ENCODE measurements at regions not wholly inside any gene's neighbourhood (a gene's known extent, or its start where the extent isn't known, plus 50 kb on each side); places are given as distances from the start of the nearest gene placed in this dataset.

DNA sequence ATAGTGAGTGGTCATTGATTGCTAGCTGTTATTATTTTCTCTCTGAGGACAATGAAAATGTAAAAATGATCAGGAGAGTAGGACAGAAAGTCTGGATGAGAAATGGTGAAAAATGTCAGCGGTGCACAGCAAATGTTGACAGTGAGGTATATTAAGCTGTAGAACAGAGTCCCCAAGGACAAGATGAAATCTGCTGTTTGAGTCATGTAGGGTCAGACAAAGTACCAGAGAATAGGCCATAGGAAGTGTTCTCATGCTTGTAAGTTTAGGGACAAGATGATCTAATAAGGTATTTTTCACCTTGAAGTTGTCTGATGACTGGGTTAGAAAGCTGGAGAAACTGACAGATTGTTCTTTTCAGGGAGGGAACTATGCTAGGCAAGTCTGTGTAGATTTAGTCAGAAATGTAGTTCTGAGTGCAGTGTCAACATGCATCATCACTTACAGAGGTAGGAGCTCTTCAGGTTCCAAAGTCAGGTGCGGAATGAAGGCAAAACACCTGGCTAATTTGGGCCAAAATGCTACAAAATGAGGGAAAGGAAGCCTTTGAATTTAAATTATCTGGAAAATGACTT lies 369.3 kb downstream of the DLEU7 start:
- TF ChIP-seq, protein P1, sequence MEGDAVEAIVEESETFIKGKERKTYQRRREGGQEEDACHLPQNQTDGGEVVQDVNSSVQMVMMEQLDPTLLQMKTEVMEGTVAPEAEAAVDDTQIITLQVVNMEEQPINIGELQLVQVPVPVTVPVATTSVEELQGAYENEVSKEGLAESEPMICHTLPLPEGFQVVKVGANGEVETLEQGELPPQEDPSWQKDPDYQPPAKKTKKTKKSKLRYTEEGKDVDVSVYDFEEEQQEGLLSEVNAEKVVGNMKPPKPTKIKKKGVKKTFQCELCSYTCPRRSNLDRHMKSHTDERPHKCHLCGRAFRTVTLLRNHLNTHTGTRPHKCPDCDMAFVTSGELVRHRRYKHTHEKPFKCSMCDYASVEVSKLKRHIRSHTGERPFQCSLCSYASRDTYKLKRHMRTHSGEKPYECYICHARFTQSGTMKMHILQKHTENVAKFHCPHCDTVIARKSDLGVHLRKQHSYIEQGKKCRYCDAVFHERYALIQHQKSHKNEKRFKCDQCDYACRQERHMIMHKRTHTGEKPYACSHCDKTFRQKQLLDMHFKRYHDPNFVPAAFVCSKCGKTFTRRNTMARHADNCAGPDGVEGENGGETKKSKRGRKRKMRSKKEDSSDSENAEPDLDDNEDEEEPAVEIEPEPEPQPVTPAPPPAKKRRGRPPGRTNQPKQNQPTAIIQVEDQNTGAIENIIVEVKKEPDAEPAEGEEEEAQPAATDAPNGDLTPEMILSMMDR (conservative IDR thresholded peaks at IDR 0.05 in 1 of 2, IDR thresholded peaks at IDR 0.05 in 1 of 2; ENCODE audit: low read depth in 1 of 2, low read length in 2 of 2): no peak
- no peak for TF ChIP-seq EZH2 (IDR thresholded peaks at IDR 0.05; ENCODE audit: low read length, missing control alignments)

Measured in fibroblast of lung (primary cell).